Effector CD4-positive, alpha-beta T cell (primary cell): ENCODE measurements at regions not wholly inside any gene's neighbourhood (a gene's known extent, or its start where the extent isn't known, plus 50 kb on each side); places are given as distances from the start of the nearest gene placed in this dataset.
A peak's percentile ranks its signal among the peaks of the same experiment; 100 is the strongest.
"Not testable (repeated sequence)": the region's sequence is repeated elsewhere in the genome, so short reads cannot be mapped to it uniquely, and the experiment has no call there.

Source experiments
- DNase-seq: peaks from one replicate; pipeline ENCODE4 v3.0.0-alpha.2; 2020

GRCh38 chr9:7615344-7615743, 184.2 kb downstream of the DMAC1 start:
- DNase-seq: no peak

- DNase-seq: no peak
Observed at GRCh38 chr9:7613931-7614330, 185.6 kb downstream of the DMAC1 start.

GRCh38 chr9:7608261-7608660, 191.3 kb downstream of the DMAC1 start:
- no peak for DNase-seq

GRCh38 chr9:7607421-7607820, 192.2 kb downstream of the DMAC1 start:
- DNase-seq: no peak

GRCh38 chr9:7606591-7606990, 193.0 kb downstream of the DMAC1 start:
- DNase-seq: no peak

- no peak for DNase-seq
Observed at GRCh38 chr9:7601739-7602138, 197.8 kb downstream of the DMAC1 start.

GRCh38 chr9:7597716-7598115, 201.9 kb downstream of the DMAC1 start:
- no peak for DNase-seq

GRCh38 chr9:7592321-7593316, 207.0 kb downstream of the DMAC1 start:
- no peak for DNase-seq

GRCh38 chr9:7591501-7591900, 208.1 kb downstream of the DMAC1 start:
- no peak for DNase-seq

GRCh38 chr9:7580568-7580967, 219.0 kb downstream of the DMAC1 start:
- no peak for DNase-seq

- no peak for DNase-seq
Observed at GRCh38 chr9:7579351-7579750, 220.2 kb downstream of the DMAC1 start.

- DNase-seq: no peak
Observed at GRCh38 chr9:7578951-7579350, 220.6 kb downstream of the DMAC1 start.

GRCh38 chr9:7570107-7570720, 229.4 kb downstream of the DMAC1 start:
- DNase-seq: peak; percentile 53

GRCh38 chr9:7567687-7568086, 231.9 kb downstream of the DMAC1 start:
- no peak for DNase-seq

- DNase-seq: no peak
Observed at GRCh38 chr9:7561527-7562080, 238.0 kb downstream of the DMAC1 start.

GRCh38 chr9:7560669-7561305, 238.8 kb downstream of the DMAC1 start:
- no peak for DNase-seq

- DNase-seq: no peak
Observed at GRCh38 chr9:7554699-7555098, 244.9 kb downstream of the DMAC1 start.

- DNase-seq: not testable (repeated sequence)
Observed at GRCh38 chr9:7552706-7553105, 246.9 kb downstream of the DMAC1 start.

- DNase-seq: no peak
Observed at GRCh38 chr9:7549249-7549648, 250.3 kb downstream of the DMAC1 start.

GRCh38 chr9:7546261-7546660, 253.3 kb downstream of the DMAC1 start:
- no peak for DNase-seq

- no peak for DNase-seq
Observed at GRCh38 chr9:7545371-7546165, 254.0 kb downstream of the DMAC1 start.

- no peak for DNase-seq
Observed at GRCh38 chr9:7542693-7543092, 256.9 kb downstream of the DMAC1 start.
